Prostate gland (tissue), 2 donors: ENCODE measurements at regions not wholly inside any gene's neighbourhood (a gene's known extent, or its start where the extent isn't known, plus 50 kb on each side); places are given as distances from the start of the nearest gene placed in this dataset.

ENCODE experiments used
- POLR2A ChIP-seq: fragments of 450-650 bp; IDR thresholded peaks from one replicate; pipeline ENCODE4 v1.6.1; 2016; ENCODE audit warnings: antibody characterized with exemption, mild to moderate bottlenecking
- TF ChIP-seq, protein P1 (sequence below), 4 experiments: fragments of 200-600 bp in 2 of 4; fragments of 450-650 bp in 2 of 4; sonication (generic) in 2 of 4; IDR thresholded peaks; 1 replicate in 3 of 4; 2 replicates in 1 of 4; pipeline ENCODE4 v1.5.1; 2016 to 2019; ENCODE audit warnings: antibody characterized with exemption in 4 of 4, mild to moderate bottlenecking in 2 of 4, moderate library complexity in 2 of 4

DNA sequence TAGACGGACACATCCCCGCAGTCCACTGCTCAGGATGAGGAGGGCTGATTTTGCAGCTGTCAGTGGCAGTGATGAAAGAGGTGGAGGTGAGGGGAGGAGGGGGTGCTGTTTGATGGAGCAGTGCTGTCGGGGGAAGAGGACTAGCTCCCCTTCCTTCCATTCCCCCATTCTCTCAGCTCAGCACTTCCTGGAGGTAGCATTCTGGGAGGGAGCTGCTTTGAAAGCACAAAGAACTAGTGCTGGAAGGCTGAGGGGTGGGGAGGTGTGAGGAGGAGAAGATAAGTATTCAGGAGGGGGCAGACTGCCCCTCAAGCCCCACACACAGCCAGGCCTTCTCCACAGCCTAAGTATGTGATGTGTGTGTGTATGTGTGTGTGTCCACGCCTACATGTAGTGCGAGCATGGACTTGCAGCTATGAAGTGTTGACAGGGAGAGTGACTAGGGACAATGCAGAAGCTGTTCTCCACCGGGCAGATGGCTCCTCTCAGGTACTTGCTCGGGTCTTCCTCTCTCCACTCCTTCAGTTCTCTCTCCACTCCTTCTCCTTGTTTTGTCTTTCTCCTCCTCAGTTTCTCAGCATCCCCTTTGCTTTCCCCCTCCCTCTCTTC is 65.5 kb upstream of the HSPA9 start:
- no peak for TF ChIP-seq POLR2A
- TF ChIP-seq, protein P1, sequence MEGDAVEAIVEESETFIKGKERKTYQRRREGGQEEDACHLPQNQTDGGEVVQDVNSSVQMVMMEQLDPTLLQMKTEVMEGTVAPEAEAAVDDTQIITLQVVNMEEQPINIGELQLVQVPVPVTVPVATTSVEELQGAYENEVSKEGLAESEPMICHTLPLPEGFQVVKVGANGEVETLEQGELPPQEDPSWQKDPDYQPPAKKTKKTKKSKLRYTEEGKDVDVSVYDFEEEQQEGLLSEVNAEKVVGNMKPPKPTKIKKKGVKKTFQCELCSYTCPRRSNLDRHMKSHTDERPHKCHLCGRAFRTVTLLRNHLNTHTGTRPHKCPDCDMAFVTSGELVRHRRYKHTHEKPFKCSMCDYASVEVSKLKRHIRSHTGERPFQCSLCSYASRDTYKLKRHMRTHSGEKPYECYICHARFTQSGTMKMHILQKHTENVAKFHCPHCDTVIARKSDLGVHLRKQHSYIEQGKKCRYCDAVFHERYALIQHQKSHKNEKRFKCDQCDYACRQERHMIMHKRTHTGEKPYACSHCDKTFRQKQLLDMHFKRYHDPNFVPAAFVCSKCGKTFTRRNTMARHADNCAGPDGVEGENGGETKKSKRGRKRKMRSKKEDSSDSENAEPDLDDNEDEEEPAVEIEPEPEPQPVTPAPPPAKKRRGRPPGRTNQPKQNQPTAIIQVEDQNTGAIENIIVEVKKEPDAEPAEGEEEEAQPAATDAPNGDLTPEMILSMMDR (IDR thresholded peaks at IDR 0.05) = no peak
